Umbilical cord (tissue), 1 donor: ENCODE measurements at regions not wholly inside any gene's neighbourhood (a gene's known extent, or its start where the extent isn't known, plus 50 kb on each side); places are given as distances from the start of the nearest gene placed in this dataset.

Source experiments
- DNase-seq: peaks from one replicate; pipeline ENCODE4 v3.0.0-alpha.2; 2015; ENCODE audit warnings: low spot score

DNA sequence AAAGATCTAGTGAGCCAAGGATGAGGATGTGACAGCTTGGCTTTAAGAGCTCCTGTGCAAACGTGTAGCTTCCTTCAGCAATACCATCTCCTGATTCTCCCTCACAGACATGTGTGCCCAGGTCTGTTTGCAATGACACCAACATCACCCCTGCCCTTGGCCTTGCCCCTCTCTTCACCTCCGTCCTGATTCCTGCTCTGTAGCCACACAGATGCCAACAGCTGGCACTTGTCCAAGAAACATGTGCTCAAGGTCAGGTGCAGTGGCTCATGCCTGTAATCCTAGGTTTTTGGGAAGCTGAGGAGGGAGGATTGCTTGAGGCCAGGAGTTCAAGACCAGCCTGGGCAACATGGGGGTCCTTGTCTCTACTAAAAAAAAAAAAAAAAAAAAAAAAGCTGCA lies 103.8 kb upstream of the CRHR1 start:
- no peak for DNase-seq

DNA sequence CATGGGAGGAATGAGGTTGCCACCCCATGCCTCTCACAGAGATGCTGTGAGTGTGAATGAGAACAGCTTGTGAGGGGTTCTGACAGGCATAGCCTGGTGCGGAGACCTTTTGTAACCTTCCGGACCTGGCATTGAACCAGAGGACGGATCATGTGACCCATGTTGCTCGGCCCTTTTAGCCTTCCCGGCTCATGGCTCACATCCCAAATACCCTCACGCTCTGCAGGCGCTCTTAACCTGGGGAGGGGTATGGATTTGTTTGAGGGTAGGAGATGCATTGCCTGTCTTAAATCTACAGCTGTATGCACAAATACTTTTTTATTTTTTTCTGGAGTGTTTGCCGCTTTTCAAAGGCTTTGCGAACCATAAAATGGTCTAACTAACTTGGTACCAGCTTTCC lies 102.4 kb upstream of the CRHR1 start:
- DNase-seq = no peak

DNA sequence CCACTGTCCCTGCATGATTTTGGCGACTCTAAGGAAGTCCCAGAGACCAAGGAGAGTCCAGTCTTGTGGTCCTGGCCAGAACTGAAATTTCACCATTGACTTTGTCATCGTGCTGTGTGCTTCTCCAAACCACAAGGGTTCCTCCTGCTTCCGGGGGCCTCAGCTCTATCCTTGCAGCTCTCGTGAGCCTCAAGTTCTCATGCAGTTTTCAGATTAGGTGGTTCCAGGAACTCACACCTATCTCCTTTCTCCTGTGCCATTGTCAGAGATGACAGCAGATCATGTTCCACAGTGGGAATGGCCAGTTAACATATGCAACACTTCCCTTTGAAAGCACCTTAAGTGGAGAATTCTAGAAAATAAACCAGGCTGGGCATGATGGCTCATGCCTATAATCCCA lies 97.9 kb upstream of the CRHR1 start:
- DNase-seq = no peak

DNA sequence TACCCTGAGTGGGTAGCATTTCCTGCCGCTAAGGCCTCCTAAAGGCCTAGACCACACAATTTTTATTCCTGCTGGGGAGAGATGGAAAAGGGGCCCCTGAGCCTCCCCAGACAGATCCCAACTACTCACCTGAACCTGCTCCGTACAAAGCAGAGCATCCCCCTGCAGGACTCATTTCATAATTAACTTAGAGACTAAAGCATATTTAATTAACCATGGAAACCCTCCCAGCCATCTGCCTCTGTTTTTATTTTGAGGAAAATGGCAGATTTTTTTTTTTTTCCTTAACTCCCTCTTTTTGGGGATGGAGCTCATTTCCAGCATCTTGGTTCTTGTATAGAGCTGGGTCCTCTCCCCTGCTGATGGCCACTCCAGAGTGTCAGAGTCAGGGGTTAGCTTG lies 96.5 kb upstream of the CRHR1 start:
- no peak for DNase-seq

DNA sequence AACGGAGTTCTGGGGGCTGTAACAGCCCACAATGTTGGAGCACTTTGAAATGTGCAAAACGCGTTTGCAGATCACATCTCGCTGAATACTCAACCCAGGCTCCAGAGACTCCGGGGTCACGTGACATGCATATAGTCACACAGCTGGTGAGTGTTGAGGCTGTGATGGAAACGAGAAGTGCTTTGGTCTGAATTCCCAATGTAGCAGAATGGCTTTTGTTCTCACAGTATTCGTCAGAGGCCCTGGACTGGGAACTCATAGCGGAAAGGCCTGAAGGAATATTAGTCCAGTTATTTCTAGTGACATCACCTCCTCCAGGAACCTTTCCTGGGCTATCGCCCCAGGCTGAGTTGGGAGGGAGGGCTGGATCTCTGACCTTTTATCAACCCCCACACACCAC lies 95.8 kb upstream of the CRHR1 start:
- DNase-seq = no peak

DNA sequence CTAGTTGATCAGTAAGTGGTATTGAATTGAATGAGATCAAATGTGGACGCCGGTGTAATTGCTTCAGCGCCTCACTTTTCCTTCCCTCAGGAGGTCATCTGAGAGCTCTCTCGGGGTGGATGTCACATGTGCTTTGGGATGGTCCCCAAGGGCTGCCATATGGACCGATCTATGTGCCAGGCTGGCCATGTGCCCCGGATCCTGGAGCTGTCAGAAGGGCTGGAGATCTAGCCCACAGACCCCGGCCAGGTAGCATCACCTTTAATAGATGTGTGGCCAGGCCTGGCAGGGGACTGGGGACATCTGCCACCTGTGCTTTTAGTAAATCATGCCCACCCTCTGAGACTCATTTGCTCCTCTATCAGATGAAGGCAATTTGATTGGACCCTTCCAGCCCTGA lies 95.3 kb upstream of the CRHR1 start:
- DNase-seq = no peak

DNA sequence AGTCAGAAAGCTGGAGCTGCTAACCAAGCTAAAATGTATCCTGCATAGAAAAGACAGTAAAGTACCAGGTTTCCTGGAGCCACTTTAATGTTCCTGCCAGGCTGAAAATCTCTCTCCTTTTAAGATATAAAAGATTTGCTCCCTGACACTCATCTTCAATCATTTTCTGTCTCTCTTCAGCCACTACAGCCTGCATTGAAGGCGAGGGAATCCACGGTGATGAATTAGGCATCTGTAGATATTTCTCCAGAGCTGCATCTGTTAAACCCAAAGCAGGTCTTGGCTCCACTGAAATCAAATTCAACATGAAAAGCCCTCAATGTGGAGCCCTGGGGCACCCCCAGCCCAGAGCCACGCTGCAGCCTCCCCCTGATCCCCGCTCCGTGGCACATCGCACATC lies 94.7 kb upstream of the CRHR1 start:
- peak; percentile 1 for DNase-seq

DNA sequence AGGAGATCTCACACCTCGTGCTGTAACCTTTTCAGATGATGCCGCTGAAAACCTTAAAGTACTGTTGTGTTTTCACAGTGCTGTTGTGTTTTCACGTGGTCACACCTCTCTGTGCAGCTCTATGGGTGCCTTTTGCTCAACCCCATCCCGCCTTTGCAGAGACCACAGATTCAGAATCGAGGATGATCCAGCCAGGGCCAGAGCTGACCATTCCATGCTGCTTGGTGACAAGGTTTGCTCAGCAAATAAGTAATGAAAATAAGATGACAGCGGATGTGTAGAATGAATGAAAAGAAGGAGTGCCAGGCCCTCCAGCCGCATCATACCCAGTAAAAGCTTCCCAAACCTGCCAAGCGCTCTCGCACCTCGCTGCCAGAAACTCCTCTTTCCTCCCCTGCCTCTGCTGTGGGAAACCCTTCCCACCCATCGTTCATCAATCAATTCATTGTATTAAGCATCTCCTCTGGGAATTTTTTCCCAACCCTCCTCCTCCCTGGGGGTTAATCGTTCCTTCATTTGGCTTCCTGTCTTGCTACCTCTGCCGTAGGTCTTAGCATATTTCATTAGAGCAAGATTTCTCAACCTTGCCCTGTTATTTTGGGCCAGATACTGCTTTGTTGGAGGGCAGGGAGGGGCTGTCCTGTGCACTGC lies 93.4 kb upstream of the CRHR1 start:
- DNase-seq = no peak

DNA sequence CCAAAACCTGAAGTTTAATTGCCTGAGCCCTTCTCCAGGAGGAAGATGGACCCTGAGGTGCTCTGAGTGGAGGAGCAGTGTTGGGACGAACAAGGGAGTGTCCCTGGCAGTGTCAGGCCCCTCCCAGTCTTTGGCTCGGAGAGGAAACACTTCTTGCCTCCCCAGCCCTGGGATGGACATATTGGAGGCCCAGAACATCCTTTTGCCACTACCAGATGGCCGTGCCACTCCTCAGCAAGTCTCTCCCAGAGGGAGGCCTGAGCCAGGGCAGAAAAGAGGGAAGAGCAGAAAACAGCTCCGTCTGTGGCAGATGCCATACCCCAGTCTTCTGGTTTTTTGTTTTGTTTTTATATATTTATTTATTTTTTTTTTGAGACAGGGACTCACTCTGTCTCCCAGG lies 91.5 kb upstream of the CRHR1 start:
- no peak for DNase-seq

DNA sequence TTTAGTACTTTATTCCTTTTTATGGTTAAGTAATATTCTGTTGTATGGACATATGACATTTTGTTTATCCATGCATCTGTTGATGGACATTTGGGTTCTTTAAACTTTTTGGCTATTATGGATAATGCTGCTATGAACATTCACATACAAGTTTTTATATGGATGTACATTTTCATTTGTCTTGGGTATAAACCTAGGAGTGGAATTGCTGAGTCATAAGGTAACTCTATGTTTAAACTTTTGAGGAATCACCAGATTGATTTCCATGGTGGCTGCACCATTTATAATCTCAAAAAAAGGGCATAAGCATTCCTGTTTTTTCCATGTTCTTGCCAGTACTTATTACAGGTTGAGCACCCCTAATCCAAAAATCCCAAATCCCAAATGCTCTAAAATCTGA lies 90.3 kb upstream of the CRHR1 start:
- no peak for DNase-seq

DNA sequence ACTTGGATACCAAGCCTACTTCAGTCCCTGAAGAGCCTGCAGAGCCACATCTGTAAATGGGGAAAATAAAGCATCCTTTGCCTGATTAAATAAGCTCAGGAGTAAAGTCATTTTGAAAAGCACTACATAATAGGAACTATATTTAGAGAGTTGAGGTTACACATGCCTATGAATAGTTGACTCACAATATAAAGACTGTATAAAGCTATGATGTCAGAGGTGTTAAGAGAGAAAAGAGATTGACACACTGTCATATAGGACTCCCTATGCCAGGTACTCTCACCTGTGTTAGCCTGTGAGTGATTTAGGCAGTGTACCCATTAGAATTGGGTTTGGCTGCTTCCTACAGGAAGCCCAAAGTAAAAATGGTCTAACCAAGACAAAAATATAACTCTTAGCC lies 87.7 kb upstream of the CRHR1 start:
- no peak for DNase-seq

DNA sequence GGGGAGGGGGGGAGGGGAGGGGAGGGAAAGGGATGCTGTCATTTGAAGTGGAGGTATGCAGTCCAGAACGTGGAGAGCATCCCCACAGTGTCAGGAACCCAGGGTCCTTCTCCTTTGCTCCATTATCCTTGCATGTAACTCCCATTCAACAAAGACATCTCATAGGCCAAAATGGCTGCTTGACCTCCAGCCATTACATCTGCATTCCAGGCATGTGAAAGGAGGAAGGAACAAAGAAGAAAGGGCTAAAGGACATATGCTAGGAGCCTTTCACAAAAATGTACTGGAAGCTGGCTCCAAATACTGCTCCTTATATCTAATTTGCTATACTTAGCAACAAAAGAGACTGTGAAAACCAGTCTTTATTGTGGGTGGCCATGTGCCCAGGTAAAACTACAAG lies 87.0 kb upstream of the CRHR1 start:
- DNase-seq = no peak

DNA sequence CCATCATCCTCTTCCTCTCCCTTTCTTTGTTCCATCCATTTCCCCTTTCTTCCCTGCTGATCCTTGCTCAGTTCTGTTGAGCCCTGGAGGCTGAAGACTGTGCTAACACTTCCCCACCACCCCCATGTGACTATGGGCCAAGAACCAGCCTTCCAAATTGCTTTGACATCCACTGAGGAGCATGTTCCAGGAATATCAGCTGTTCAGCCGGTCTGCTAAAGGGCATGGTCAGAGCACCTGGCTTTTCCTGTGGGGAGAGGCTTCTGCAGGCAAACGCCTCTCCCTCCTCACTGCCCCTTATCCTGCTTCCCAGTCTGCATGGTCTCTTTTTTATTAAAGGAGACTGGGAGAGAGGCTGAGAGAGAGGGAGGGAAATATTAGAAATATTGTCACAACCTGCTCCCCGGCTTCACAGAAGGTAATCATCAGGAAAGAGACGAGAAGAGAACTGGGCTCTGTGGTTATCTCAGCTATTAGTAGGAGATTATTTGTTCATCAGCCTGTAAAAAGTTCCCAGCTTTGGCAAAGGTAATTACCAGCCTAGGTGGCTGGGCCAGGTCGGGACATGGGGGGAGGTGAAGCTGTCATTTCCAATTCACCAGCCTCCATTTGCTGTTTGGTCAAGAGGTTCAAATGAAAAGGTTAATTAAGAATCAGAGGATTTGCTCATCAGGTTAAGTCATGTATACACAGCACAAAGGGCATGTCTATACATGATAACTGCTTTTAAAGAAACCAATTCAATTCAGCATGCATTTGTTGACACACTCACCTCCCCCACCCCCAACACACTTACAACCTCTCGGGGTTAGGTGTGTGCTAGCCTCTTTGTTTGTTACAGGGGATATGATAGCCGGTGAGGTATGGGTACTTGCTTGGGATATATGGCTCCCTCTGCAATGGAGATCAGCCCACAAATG lies 83.7 kb upstream of the CRHR1 start:
- DNase-seq = no peak

DNA sequence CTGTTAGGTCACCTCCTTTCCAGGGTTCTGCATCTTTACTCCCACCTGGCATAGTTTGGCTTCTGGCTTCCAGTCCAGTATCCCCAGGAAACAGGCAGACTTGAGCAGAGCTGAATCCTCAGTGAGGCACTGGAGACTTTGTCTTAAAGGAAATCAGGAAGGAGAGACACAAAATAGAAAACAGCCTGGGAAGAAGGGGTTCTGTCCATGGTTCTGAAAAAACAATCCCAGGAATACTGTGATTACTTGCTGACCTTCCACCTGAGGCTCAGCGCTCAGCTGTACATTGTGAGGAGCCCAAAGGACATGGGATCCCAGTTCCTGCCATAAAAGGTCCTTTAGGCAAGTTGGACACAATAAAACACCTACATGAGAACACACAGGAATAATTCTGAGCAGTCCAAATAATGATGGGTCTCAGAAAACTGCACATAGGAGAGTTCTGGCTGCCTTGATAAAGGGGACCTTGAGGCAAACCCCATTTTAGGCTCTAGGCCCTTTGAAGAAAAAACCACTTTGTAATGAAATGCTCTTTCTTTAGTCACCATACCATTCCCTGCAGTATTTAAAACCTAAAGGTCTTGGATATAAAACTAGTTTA lies 81.4 kb upstream of the CRHR1 start:
- DNase-seq = peak; percentile 42

DNA sequence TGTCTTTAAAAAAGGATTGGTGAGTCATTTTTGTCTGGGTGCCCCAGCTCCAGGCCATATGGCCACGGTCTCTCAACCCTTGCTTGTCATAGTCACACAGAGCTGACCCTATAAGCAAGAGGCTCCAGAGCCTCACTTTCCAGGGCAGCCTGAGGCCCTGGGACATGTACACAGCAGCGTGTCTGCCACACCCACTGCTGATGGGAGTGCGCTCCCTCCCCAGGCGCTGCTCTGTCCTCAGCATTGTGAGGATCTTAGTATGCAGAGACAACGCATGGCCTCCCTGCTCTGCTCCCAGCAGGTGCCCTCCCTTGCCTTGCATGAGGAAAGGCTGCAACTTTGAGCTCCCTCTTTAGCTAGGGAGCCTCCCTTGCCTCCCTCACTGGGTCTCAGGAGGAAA lies 80.8 kb upstream of the CRHR1 start:
- no peak for DNase-seq

DNA sequence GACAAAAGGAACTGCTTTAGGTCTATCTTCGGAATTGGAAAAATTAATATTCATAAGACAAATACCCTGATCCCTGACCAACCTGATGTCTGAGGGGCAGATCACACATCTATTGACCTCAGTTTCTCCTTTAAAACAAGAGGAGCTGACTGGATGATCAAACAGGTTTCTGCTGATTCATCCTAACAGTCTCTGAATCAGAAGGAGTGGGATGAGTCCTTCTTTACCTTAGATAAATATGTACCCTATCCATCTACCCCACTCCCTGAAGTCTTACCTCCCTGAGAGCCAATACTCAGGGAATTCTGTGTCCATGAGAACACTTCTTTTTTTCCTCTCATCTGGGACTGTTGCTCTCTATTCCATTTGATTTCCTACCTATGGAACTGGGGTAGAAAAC lies 80.3 kb upstream of the CRHR1 start:
- no peak for DNase-seq

DNA sequence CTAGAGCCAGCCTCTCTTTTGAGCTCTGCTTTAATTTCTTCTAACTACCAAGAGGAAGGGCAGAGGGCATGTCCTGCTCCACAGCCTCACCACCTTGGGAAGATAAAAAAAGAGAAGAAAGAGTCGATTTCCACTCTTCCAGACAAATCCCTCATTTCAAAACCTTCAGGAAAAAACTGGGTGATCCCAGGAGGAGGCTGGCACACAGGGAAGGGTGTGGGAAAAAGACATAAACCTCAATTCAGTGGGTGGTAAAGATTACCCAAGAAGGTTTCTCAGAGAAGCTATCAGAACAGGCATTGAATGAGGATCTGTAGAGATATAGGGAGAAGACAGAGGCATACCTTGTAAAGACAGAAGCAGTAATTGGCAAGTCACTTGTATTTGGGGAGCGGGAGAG lies 79.9 kb upstream of the CRHR1 start:
- no peak for DNase-seq

DNA sequence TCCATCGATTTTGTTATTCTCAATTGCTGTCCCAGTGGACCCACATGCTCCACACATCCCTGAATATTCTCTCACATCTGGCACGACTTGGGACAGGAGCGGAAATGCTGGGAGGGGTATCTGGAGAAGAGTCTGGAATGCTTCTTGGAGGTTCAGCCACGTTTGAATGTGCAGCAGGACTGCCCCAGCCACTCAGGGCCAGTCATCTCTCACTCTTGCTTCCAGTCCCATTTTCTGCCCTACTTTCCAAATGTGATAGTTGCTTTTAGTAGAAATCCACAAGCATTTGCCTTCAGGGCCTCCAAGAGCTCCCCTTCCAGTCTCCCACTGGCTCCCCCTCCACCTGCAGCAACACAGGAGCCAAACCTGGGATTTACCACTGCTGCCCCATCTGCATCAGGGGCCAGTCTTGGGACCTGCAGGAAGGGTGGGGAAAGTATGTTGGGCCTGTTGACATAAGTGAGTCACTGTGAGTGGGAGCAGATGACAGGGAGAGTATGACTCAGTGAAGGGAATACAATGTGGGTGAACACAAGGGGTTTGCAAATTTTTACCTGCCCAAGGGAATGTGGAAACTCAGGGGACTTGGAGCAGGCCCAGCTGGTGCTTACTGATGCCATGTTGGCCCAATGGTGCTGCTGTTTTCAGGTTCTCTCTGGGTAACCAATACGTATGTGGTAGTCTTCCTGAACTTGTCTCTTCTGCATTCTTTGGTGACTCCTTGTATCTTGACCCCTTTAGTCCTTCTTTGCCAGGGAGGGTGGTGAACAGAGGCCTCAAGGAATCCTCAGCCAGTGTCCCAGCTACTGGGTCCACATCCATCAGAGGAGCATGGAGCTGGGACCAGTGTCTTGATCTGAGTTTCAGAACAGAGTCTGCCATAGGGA lies 78.8 kb upstream of the CRHR1 start:
- no peak for DNase-seq

DNA sequence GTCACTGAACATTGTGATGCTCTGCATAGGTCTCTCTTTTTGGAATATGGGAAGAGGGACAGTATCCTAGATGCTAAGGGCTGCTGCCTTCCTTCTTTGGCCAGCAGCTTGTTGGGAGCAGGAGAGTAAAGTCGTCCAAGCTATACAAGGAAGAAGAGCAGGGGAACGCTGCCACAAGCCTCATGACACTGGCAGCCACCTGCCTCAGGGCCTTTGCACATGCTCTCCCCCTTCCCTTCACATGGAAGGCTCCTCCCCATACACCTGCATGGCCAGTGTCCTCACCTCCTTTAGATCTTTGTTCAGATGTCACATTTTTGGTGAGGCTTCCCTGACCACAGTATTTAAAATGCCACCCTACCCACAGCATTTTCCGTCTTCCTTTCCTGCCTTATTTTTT lies 78.1 kb upstream of the CRHR1 start:
- no peak for DNase-seq

DNA sequence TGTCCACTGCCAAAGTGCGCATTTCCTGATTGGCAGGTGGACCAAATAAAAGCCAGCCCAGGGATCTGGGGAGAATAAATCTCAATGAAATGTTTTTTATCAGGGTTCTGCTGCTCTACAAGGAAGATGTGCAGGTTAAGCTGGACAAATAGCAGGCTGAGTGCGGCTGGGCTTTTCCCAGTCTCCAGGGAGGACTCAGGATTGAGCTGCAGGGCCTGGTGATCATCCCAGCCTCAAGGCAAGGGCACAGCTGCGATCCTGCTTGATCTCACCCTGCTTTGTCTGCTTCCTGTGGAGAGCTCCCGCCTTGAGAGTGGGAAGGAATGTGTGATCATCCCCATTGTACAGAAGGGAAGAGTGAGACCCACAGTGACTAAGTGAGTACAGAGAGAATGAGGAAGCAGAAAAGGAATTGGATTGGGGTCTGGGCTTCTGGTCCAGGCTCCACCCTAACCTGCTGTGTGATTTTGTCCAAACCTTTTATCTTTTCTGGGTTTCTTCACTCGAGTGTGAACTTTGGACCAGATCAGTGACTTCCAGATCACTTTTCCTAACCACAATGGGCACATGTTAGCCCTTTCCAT lies 75.3 kb upstream of the CRHR1 start:
- DNase-seq = no peak

DNA sequence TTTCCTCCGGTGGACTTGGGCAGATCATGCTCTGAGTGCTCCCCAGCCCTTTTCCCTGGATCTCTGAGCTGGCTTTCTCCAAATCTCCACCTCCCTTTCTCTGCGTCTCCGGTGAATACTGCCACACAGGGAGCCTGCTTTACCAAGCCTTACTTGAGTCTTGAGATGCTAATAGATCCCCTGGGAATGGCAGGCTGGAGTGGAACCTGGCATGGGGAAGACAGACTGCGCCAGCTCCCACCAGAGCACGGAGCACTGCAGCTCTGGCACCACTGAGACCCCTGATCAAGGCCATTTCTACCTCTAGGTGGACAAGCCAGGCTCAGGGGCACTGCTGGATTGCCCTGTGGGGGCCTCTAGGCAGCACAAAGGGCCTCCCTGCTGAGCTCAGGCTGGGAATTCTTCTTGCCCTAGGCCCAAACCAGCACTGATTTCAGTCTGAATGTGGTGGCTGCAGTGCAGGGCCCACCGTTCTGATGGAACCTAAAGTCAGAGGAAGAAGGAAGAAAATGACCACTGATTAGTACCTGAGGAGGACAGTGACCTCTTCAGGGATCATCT lies 74.3 kb upstream of the CRHR1 start:
- no peak for DNase-seq
